GM19397 (cell line): ENCODE measurements at regions not wholly inside any gene's neighbourhood (a gene's known extent, or its start where the extent isn't known, plus 50 kb on each side); places are given as distances from the start of the nearest gene placed in this dataset.

Experiments used
- ATAC-seq: cut with Tn5 transposase; IDR thresholded peaks from one replicate; pipeline ENCODE4 v1.9.1; 2021; ENCODE audit warnings: mild to moderate bottlenecking, moderate library complexity; ENCODE audit not compliant: unreplicated experiment

GRCh38 chr4:120526033-120526432 lies 396.5 kb downstream of the PRDM5 start:
- ATAC-seq = no peak

DNA sequence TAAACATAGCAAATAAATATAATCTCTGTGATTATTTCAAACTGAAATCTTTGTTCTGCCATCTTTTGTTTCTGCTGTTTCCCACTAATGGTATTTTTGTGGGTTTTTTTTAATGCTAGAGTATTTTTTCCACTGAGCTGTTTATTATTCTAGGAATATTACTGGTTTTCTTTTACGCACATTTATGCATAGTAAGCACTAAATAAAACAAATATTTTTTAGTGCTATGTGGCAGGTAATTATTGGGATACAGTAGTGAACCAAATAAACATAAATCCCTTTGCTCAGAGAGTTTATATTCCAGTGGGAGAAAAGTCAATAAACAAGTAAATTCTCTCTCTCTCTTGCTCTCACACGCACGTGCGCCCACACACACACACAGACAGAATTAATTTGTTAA lies 397.4 kb downstream of the PRDM5 start:
- no peak for ATAC-seq

GRCh38 chr4:120524237-120524636 lies 398.3 kb downstream of the PRDM5 start:
- no peak for ATAC-seq

- no peak for ATAC-seq
Observed at GRCh38 chr4:120520761-120521160, 401.8 kb downstream of the PRDM5 start.

DNA sequence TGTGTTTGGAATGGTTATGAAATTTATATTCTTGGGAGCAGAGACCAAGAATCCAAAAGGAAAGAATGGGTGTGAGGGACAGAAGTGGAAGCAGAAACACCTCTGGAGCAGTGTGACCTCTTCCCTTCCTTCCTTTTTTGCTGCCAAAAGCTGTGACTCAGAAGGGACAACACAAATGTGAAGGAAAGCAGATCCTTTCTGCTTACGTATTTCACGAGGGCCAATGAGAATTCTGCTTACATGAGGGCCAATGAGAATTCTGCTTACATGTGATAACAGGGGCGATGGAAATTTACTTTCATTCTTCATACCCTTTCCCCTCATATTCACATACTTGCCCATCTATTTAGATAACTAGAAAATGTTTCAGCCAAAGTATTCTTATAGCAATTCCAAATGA lies 404.6 kb downstream of the PRDM5 start:
- no peak for ATAC-seq

- no peak for ATAC-seq
Observed at GRCh38 chr4:120509719-120510118, 412.8 kb downstream of the PRDM5 start.

DNA sequence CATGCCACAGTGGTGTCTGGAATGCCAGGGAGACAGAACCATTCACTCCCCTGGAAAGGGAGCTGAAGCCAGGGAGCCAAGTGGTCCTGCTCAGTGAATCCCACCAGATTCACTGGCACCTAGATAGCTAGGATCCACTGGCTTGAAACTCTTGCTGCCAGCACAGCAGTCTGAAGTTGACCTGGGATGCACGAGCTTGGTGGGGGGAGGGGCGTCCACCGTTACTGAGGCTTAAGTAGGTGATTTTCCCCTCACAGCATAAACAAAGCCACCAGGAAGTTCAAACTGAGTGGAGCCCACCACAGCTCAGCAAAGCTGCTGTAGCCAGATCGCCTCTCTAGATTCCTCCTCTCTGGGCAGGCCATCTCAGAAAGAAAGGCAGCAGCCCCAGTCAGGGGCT lies 413.3 kb downstream of the PRDM5 start:
- ATAC-seq = no peak

GRCh38 chr4:120508036-120508435 lies 414.5 kb downstream of the PRDM5 start:
- ATAC-seq = no peak

GRCh38 chr4:120506536-120506935 lies 416.0 kb downstream of the PRDM5 start:
- no peak for ATAC-seq

DNA sequence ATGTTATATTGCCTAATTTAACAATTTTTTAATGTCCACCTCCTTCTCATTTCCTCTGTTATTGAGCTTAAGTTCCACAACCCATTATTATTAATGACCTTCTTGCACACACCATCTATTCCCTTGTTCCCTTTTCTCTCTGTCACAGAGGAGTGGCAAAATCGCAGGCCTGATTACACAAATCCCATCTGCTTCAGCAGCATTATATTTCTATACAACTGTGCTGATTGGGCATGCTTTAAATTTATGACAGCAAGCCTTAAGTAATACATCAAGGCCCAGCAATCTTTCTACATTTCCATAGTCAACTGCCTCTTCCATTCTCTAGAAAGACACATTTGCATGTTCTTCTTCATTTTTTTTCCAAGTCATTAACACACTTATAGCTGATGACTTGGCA lies 423.8 kb downstream of the PRDM5 start:
- ATAC-seq = no peak

GRCh38 chr4:120491481-120491880 lies 424.8 kb upstream of the MAD2L1 start:
- ATAC-seq = no peak

- no peak for ATAC-seq
Observed at GRCh38 chr4:120481756-120482155, 415.1 kb upstream of the MAD2L1 start.

DNA sequence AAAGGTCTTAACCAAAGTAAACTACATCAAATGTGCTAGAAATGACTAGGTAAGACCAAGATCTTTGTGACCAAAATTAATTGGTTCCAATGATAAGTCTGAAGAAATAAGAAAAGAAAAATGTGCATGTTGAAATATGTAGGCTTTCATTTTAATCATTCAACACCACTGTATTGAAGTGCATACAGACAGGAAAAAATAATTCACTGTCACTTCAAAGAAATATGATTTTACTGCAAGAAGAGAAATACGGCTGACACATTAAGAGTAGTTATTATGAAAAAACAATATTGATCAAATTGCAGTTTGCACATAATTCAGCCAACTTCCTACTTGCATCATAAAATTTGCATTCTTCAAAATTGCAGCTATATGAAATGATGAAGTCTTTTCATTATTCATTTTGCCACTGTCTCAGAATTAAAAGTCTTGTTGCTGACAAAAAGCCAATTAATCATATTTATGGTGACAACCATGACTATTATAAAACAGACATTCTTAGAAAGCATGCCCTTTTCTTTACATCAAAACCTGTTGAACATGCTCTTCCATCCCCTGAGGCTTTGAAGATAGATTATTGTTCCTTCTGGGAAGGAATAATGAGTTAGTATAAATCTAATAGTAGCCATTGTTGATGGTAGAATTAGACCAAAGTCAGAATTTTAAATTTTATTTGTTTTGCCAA lies 405.9 kb upstream of the MAD2L1 start:
- ATAC-seq = no peak

DNA sequence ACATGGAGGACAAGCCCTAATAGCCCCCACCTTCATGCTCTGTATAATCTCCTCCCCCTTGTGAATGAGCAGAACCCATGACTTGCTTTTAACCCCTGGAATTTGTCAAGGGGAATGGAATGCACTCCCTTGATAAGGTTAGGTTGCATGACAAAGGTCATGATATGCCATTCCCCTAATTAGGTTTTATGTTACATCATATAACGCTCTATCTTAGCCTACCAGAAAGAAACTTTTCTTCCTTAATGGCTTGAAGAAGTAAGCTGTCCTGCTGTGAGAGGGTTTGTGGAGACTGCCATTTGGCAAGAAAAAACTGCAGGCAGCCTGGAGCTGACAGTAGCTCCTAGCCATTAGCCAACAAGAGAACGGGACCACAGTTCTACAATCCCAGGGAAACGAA lies 399.8 kb upstream of the MAD2L1 start:
- ATAC-seq = no peak

DNA sequence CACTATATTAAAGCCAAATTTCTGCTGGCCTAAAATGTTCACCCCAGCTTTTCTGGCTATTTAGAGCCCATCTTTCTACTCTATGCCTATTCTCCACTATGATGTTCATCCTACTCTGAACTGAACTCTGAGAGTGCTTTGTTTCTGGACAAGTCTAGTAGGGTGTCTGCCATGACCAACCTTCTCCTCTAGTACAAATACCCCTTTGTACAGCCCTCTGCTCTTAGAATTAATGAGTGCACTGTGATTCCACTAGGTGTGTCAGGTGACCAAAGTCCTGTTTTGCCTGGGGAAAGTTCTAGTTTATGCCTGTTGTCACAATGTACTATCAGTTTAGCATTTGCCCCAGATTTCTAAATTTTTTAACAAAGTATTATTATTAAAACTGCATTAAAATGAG lies 388.1 kb upstream of the MAD2L1 start:
- ATAC-seq = no peak

- ATAC-seq = no peak
Observed at GRCh38 chr4:120452536-120452935, 385.9 kb upstream of the MAD2L1 start.

DNA sequence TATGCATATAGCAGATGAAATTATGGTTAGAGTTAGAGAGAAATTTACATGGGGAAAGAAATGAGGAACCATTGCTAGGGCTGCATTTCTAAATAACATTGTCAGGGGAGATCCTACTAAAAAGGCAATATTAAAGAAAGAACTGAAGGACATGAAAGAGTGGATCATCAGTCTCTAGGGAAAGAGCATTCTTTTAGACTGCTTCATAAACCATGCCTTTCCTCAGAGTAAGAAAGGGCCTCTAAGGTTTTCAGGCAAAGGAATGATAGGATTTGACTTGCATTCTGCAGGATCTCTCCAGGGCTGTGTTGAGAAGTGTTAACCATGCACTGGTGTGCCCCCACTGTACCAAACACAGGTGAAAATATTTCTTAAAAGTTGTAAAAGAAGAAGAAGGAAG lies 385.4 kb upstream of the MAD2L1 start:
- no peak for ATAC-seq

DNA sequence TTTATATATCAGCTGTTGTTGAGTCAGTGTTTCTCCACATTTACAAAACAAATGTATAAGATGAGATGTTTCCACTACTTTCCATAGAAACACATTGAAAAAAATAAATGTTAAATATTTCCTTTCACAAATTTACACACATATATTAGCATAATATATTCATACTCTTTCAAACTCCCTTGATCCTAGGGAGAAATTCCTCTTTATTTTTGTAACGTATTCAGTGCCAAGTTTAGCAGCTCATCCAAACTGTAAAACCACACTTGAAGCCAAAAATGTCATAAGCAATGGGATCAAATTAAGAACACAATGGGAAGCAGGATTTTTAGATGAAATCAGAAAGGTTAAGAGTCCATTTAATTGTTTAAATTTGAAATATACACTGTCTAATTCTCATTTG lies 381.1 kb upstream of the MAD2L1 start:
- no peak for ATAC-seq

GRCh38 chr4:120446051-120446567 lies 379.5 kb upstream of the MAD2L1 start:
- ATAC-seq = peak; percentile 71

- ATAC-seq = no peak
Observed at GRCh38 chr4:120445186-120445585, 378.5 kb upstream of the MAD2L1 start.

GRCh38 chr4:120443116-120443515 lies 376.5 kb upstream of the MAD2L1 start:
- ATAC-seq = no peak

DNA sequence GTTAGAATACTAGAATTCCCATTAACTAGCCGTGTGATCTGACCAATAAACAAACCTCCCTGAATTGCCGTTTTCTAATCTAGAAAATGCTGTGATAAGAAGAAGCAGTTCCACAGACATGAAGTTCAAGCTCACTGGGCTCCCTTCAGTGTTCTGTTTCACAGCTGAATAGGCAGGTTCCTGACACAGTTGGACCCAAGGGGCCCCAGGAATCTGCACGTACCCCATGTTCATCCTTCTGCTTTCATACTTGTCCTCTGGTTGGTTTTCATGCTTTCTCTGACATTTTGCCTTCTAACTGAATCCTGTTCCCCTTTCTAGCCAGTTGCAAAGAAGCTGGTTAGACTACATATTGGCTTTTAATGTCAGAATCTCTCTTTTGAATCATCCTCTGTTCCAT lies 374.1 kb upstream of the MAD2L1 start:
- no peak for ATAC-seq

- no peak for ATAC-seq
Observed at GRCh38 chr4:120435179-120435578, 368.5 kb upstream of the MAD2L1 start.
